ENCODE measurements at regions not wholly inside any gene's neighbourhood (a gene's known extent, or its start where the extent isn't known, plus 50 kb on each side); places are given as distances from the start of the nearest gene placed in this dataset.
"Not testable (repeated sequence)": the region's sequence is repeated elsewhere in the genome, so short reads cannot be mapped to it uniquely, and the experiment has no call there.

DNA sequence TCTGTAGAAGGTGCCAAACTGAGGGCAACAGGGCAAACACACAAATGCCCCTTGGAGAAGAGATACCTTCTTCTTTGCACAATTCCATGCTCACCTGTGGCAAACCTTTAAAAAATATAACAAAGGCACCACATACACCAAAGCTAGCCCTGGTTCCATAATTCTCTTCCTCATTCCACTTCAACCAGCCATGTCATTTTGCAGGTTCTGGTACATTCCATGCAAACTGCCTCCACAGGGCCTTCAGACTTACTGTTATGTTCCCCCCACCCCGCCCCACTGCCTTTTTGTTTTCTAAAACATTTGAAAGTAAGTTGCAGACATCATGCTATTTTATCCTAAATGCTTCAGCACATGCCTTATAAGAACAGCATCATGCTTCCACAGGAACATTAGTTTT is 269.0 kb downstream of the NSUN3 start:
- no peak for DNase-seq (ENCODE audit: low spot score)

DNA sequence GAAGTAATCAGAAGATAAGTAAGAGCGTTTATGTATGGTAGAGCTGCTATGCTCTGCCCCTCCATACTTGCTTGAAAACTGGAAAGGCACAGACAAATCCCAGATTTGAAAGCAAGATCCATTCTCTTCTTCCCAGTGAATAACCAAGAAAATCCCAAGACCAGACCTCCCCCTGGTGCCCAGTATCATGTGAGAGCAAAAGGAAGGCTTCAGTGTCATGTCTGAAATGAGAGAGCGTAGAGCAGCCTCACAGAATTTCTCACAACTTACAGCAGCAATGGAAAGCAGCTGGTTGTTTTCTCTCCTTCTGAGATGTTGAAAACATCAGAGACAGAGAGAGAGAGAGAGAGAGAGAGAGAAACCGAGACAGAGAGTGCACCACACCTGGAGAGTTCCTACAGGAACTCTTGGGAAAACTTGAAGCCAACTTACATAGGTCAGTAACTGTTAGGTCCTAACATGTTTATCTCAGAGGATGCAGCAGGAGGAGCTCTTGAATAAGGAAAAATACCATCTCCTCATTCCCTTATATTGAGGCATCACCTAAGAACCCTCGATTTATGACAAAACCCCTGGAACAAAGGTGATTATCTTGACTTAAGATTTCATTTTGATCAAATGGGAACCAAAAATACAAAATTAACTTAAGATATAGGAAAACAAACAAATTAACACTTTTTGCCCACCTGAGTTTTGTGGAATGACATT is 273.3 kb downstream of the NSUN3 start:
- DNase-seq (ENCODE audit: low spot score) = peak; percentile 80

DNA sequence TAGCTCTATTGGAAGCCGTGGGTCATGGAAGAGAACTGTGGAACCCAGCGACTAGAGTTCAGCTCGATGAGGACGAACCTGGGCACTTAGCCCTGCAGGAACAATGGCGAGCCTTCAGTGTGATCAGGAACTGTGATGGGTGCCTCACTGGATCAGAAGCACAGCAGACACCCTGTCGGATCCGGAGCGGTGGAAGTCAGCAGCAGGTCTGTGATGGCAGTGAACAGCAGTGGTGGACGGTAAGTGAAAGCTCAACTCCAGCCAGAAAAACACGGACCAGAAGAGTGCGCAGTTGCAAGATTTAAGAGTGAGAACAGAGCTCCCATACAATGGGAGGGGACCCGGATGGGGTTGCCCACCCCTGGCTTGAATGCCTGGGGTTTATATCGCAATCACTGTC is 282.2 kb downstream of the NSUN3 start:
- DNase-seq (ENCODE audit: low spot score) = no peak

DNA sequence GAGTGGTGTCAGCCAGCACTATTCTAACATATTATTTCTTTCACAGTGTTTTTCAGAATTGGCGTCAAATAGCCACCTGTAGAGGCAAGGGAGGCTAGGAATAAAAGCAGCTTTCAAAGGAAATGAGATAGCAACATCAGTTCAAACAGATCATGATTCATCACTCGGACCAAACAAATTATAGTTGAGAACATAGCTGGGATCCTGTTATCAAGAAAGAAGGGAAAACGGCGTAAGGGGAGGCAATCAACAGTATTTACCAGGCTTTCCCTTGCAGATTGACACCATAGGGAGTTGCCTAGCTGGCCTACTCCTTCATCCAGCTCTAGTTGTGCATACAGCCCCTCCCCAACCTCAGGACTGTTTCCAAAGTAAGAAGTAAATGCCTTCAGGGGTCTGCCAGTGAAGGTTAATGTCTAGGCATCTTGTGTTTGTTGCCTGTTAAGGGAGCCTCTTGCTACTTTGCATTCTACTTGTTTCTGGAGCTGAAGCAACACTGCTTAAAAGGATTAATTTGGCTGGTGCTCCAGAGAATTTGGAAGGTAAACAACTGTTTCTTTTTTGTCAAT is 286.5 kb downstream of the NSUN3 start:
- DNase-seq (ENCODE audit: low spot score) = no peak

DNA sequence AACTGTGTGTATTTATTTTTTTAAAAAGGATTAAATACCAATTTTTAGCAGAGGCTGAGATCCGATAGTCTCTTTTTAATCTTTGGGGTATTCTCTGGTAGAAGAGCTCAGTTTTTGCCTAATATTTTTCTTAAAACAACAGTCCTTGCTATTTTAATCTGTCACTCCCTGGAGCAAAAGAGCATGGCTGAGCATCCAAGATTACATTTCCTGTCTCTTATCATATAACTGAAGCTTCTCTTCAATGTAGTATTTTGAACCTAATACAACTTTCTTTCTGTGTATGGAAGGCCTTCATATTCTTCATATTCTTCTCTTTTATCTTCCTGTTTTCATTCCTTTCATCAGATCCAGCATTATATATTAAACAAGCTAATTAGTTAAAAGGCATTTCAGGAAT is 293.7 kb downstream of the NSUN3 start:
- no peak for DNase-seq (ENCODE audit: low spot score)

DNA sequence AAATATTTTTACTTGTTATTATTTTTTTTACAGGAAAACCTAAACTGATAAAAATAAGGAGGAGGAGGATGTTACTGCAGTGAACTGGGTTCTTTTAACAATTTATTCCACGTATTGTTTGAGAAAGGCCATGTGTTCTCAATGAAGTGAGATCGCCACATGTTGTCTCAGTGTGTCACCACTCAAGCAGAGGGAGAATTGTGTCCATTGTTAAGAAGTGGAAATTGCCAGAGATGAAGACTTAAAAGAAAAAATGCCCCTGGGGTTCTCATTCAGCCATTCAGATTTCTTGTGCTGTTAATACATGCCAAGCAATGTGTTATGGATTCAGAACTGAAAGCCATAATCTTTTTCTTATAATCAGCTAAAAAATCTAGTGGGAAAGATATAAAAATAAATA is 297.1 kb downstream of the NSUN3 start:
- DNase-seq (ENCODE audit: low spot score) = no peak

DNA sequence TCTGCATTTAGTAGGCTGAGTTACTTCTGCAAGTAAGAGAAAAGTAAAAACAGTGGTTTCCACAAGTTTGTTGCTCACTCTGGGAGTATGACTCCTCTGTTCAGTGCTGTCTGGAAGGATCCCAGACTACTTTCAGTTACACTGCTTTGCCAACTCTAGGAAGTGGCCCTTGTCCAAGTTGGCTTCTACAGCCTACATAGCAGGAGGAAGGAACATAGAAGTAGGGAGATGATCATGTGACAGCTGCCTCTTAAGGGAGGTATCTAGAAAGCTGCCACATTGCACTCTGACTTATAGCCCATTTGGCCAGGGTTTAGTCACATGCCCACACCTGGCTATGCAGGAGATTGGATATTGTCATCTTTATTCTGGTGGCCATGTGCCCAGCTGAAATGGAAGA is 298.1 kb downstream of the NSUN3 start:
- peak; percentile 3 for DNase-seq (ENCODE audit: low spot score)

DNA sequence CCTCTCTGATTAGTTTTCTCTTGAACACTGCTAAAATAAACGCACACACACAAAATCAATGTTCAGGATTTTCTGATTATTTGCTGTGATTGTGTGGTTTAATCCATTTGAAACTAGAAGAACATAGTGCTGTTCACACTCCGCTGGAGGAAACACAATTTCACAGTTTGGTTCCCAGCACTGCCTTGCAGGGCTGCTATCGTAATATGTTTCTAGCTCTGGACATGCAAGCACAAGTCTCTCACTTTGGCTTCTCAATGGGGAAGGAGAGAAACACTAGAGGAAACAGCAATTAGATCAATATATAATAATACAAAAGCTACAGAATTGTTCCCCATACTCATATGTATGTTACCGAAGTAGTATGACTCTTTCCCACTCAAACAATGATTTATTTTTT is 299.5 kb downstream of the NSUN3 start:
- no peak for DNase-seq (ENCODE audit: low spot score)

DNA sequence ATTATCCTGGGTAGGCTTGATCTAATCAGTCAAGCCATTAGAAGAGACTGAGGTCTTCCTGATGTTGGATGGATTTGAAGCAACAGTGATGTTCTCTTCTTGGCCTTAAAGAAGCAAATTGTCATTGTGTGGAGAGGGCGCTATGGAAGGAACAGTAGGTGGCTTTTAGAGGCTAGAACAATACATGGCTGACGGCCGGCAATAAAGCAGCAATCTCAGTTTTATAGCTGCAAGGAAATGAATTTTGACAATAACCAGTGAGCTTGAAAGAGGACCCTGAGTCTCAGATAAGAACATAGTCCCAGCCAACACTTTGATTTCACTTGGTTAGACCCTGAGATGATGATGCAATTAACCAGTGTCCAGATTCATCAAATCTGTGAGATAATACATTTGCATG is 302.1 kb downstream of the NSUN3 start:
- DNase-seq (ENCODE audit: low spot score) = no peak

DNA sequence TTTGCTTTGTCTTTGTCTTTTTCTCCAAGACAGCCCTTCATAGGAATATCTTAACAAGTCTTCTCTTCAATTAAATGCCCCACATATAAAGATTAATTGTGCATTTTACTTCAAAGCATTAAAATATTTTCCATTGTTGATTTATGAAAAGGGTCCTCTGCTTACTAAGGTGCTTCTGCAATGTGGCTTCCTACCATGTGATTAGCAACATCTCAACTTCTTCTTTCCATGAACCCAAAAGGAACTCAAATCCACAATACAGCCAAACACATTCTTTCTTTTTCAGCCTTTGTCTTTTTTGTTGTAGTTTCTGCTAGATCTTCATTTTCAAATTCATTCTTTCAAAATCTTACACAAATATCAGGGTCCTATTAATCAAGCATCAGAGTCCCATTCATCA is 309.2 kb downstream of the NSUN3 start:
- no peak for DNase-seq (ENCODE audit: low spot score)

DNA sequence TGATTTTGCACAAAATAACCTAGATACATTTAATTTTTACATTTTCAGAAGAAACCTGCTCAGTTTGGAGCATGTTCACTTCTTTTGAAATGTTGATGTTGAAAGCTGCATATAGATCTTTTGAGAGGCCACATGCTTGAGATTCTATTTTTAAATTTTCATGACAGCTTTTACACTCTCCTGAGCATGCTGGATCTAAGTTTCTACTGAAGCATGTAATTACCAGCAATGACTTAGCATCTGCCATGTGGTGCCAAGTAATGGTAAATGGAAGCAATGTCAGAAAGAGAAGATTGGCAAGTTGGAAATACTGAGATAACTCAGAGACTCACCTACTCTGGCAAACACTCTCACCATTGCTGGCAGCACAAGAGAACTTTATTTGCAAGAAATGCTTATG is 310.6 kb downstream of the NSUN3 start:
- DNase-seq (ENCODE audit: low spot score) = no peak

DNA sequence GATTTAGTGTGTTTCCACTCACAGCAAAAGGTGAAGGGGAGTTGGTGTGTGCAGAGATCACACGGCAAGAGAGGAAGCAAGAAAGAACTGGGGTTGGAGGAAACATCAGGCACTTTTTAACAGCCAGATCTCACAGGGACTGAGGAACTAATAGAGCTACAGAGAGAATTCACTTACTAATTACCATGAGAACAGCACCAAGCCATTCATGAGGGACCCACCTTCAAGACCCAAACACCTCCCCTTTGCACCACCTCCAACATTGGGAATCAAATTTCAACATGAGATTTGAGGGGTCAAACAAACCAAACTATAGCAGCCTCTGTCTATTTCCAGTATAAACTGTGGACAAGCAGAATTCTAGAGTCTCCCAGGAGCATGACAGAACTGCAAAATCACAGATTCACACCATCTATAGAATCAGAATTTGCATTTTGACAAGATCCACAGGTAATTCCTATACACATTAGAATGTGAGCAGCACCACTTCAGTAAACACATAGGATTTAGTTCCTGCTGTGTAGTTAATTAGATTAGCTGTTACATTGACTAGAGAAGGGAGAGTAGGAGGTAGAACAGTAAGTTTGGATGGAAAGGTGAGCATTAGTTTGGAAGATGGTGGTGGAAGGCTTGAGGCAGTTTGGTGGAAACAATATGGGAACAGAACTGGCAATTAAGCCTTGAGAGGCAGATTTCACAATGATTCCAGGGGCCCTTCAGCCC is 311.7 kb downstream of the NSUN3 start:
- no peak for DNase-seq (ENCODE audit: low spot score)

DNA sequence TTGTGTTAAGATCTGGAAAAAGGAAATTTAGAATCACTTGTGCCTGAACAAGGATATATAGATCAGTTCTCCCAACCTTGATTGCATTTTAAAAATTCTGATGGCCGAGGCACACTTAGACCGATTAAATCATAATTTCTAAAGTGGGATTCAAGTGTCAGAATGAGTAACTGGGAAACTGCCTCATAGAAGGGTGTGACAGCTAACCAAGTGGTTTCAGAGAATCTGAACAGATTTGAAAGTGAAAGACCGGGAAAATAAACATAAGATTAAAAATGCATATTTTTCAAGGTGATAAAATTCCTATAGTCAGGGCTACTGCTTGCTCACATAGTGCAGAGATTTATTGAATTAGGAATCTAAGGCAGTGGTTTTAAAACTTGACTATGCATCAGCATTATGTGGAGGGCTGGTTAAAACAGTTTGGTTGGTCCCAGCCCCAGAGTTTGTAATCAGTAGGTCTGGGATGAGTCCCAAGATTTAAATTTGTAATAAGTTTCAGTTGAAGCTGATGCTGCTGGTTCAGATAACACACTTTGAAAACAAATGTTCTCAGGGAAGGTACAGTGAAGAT is 314.3 kb downstream of the NSUN3 start:
- DNase-seq (ENCODE audit: low spot score) = not testable (repeated sequence)

DNA sequence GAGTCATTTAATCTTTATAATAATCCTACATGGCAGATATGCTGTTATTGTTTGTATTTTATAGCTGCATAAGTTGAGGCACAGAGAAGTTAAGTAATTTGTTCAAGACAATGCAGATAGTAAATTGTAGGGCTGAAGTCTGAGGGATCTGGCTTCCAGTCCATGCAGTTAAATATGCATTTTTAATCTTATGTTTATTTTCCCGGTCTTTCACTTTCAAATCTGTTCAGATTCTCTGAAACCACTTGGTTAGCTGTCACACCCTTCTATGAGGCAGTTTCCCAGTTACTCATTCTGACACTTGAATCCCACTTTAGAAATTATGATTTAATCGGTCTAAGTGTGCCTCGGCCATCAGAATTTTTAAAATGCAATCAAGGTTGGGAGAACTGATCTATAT is 315.0 kb downstream of the NSUN3 start:
- DNase-seq (ENCODE audit: low spot score) = not testable (repeated sequence)

DNA sequence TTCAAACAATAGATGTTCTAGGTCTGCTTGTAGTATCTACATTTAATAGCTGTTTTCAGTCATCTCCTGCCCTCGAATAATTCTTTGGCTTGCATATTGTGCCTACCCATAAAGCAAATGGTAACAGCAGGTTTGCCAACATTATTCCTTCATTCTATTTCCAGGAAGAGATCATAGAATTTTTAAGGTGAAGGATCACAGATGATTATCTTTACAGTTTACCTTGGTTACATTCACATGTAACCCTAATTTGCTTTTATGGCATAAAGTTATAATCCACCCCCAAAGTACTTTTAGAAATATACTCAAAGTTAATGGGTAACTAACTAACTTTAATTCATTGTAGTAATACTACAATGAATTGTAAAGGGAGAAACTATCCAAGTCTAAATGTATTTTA is 315.5 kb downstream of the NSUN3 start:
- peak; percentile 9 for DNase-seq (ENCODE audit: low spot score)

DNA sequence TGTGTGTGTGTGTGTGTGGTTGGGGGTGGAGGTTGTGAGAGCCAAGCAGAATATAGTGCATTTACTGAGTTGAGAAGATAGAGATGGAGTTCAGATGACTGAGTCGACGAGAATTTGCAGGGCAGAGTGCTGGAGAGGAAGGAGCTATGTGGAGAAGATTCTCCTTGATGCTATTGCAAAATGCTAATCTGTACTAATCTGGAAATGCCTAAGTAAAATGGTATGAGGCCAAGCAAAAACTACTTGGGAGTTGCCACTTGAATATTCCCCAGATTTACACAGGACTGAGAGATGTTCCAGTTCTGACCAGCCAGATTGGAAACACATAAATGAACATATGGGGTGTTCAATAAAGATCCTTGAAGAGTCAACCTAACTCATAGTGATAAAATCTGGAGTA is 316.4 kb downstream of the NSUN3 start:
- DNase-seq (ENCODE audit: low spot score) = no peak

DNA sequence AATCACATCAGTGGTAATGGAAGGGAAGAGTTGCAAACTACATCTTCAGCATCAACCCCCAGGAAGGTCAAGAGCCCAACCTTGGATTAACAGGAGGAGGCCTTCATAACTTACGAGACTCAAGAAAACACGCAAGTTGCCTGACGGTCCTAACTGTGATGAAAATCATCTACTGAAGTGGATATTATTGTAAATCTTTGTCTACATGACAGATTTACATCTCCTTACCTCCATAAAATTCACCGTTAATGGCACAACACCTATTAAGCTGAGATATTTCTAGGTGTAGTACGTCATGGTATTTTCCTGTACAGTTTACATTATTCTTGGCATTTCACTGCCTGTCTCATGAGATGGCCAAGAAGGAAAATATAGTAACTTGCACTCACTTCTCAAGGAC is 332.0 kb downstream of the NSUN3 start:
- no peak for DNase-seq (ENCODE audit: low spot score)

DNA sequence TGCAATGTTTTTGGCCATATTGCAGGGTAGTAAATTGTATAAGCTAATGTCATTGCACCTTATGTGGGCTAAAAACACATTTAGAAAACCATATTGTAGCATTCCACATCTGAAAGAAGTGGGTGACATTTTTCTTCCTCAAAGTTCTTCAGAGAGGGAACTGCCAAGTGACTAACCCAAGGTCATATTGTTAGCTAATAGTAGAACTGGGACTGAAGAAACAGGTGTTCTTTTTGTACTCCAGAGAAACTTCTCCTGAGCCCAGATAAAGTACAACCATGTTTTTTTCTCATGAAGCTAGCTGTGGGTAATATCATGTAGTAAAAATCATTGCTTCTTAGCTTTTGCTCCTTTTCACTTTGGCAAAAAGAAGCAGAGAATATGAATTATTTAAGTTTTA is 333.0 kb downstream of the NSUN3 start:
- no peak for DNase-seq (ENCODE audit: low spot score)

DNA sequence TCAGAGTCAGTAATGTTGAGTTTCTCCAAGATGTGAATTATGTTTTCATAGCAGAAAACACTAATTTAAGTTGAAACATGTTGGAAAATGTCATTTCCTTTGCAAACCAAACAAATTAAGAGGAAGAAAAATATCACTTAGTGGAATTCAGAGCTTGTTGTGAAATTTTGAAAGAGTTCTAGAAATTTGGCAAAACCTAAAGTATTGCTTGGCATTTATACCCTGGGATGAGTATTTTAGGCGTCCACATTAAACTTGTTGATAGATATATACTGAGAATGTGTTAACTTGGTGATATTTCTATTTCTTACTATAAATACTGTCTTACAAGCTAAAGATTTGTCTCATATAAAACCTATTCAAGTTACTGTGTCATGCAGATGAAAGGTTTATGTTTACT is 335.2 kb downstream of the NSUN3 start:
- DNase-seq (ENCODE audit: low spot score) = no peak

DNA sequence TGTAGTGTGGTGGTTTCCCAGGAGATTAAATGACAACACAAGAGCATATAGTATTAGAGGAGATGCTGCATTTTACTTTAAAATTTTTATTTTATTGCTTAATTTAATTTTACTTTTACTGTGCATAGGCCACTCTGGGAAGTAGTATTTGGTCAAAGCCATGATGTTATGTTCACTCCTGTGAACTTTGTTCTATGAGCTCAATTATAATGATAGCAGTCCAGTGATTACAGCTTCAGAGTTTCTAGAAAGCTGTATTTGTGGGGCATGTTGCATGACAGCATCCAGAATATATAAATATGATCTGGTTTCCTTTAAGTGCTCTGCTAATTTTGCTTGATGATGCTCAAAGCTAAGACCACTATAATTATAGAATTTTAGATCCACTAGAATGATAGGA is 338.6 kb downstream of the NSUN3 start:
- no peak for DNase-seq (ENCODE audit: low spot score)

DNA sequence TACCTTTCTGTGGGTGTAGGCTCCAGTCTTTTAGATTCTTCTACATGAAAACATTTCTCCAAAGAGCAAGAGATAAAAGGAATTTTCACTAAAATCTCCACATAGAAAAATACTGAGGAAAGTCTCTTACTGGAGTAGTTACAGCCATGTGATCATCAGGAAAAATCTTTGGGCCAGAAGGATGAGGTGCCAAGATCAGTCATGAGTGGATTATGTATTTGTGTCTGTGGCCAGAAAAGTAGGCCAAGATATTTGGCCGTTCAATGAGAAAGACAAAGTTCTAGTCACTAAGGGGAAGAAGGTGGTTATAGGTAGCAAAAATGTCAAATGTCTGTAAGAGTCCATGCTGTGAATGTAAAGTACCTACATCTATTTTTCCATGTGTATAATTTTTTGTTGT is 339.3 kb downstream of the NSUN3 start:
- no peak for DNase-seq (ENCODE audit: low spot score)

DNA sequence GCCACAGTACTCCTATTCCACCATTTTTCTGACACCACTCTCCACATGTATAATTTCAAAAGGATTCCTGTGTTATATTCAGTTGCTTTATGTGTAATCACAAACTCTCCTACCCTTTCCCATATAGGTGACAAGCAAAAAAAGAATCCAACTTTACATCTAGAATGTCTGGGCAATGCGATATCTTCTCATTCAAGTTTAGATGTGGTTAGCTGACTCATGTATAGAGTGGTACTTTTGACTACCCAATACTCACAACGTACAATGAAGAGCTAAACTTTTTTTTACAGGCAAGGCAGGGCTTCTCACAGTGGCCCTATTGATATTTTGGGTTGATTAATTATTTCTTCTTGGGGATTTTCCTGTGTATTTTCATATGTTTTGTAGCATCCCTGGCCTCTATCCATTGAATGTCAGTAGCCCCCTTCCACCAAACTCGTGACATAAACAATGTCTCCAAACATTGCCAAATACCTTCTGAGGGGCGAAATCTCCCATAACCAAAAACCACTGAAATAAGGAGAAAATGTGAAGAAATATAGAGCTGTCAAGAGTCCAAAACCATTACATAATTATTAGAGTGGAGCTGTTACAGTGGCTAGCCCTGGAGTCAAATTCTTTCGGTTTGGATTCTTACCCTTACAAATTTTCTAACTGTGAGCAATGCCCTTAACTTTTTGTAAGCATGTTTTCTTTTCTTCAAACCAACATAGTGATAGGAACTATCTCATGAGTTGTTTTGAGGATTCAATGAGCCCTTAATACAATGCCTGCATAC is 342.6 kb downstream of the NSUN3 start:
- DNase-seq (ENCODE audit: low spot score) = no peak
